ENCODE measurements at regions not wholly inside any gene's neighbourhood (a gene's known extent, or its start where the extent isn't known, plus 50 kb on each side); places are given as distances from the start of the nearest gene placed in this dataset.
"Not testable (repeated sequence)": the region's sequence is repeated elsewhere in the genome, so short reads cannot be mapped to it uniquely, and the experiment has no call there.

- no peak for DNase-seq (ENCODE audit: low read depth)
- TF ChIP-seq CTCF (IDR thresholded peaks at IDR 0.05; ENCODE audit: low read depth, low read length, missing control alignments), result no peak
- in situ Hi-C loops (cut with HindIII; ENCODE audit: low sequenced_read_pairs), result no loop called here
- no peak overlapping the region for H3K4me3 ChIP-seq (ENCODE audit: low read depth, low read length)
Observed at GRCh38 chr5:115424446-115424845, 120.1 kb downstream of the FEM1C start.

GRCh38 chr5:115424030-115424429 is 120.5 kb downstream of the FEM1C start:
- no peak for TF ChIP-seq CTCF (IDR thresholded peaks at IDR 0.05; ENCODE audit: low read depth, low read length, missing control alignments)
- in situ Hi-C loops (cut with HindIII; ENCODE audit: low sequenced_read_pairs), result no loop called here
- no peak overlapping the region for H3K4me3 ChIP-seq (ENCODE audit: low read depth, low read length)
- DNase-seq (ENCODE audit: low read depth), result no peak

- in situ Hi-C loops (cut with HindIII; ENCODE audit: low sequenced_read_pairs), result no loop called here
- TF ChIP-seq CTCF (IDR thresholded peaks at IDR 0.05; ENCODE audit: low read depth, low read length, missing control alignments), result no peak
- no peak for DNase-seq (ENCODE audit: low read depth)
- H3K4me3 ChIP-seq (ENCODE audit: low read depth, low read length), result no peak overlapping the region
Observed at GRCh38 chr5:115423541-115423940, 121.0 kb downstream of the FEM1C start.

- no peak for TF ChIP-seq CTCF (IDR thresholded peaks at IDR 0.05; ENCODE audit: low read depth, low read length, missing control alignments)
- no peak for DNase-seq (ENCODE audit: low read depth)
- H3K4me3 ChIP-seq (ENCODE audit: low read depth, low read length), result no peak overlapping the region
- in situ Hi-C loops (cut with HindIII; ENCODE audit: low sequenced_read_pairs), result no loop called here
Observed at GRCh38 chr5:115423051-115423450, 121.5 kb downstream of the FEM1C start.

- in situ Hi-C loops (cut with HindIII; ENCODE audit: low sequenced_read_pairs); DNase-seq (ENCODE audit: low read depth); H3K4me3 ChIP-seq (ENCODE audit: low read depth, low read length): not testable (repeated sequence)
Observed at GRCh38 chr5:115420812-115421211, 123.8 kb downstream of the FEM1C start.

GRCh38 chr5:115419846-115420585 is 123.6 kb upstream of the CCDC112 start:
- in situ Hi-C loops (cut with HindIII; ENCODE audit: low sequenced_read_pairs), result no loop called here

More at GRCh38 chr5:115419846-115420585, 123.6 kb upstream of the CCDC112 start:
- H3K4me3 ChIP-seq (ENCODE audit: low read depth, low read length), result no peak overlapping the region
- peak; percentile 93 for DNase-seq (ENCODE audit: low read depth)
- no peak for TF ChIP-seq CTCF (IDR thresholded peaks at IDR 0.05; ENCODE audit: low read depth, low read length, missing control alignments)

Data from astrocyte of the cerebellum (primary cell).